NT2/D1 (cell line): ENCODE measurements at regions not wholly inside any gene's neighbourhood (a gene's known extent, or its start where the extent isn't known, plus 50 kb on each side); places are given as distances from the start of the nearest gene placed in this dataset.

Experiments used
- DNase-seq: peaks from one replicate; pipeline ENCODE4 v3.0.0-alpha.2; 2011; ENCODE audit warnings: low read depth, low spot score
- H3K27me3 ChIP-seq: 2 replicates; pipeline ENCODE4 v1.6.0; 2011; ENCODE audit warnings: mild to moderate bottlenecking; ENCODE audit not compliant: insufficient read length, insufficient read depth
- H3K36me3 ChIP-seq: 2 replicates; pipeline ENCODE4 v1.6.1; 2011; ENCODE audit warnings: mild to moderate bottlenecking, low read length, mixed read lengths; ENCODE audit not compliant: insufficient read depth, insufficient read length
- H3K4me1 ChIP-seq: 2 replicates; pipeline ENCODE4 v1.5.1; 2011; ENCODE audit not compliant: insufficient read depth, insufficient read length
- H3K4me3 ChIP-seq: 2 replicates; pipeline ENCODE4 v1.5.1; 2011; ENCODE audit warnings: low read depth; ENCODE audit not compliant: insufficient read length
- H3K9ac ChIP-seq: 2 replicates; pipeline ENCODE4 v1.6.0; 2011; ENCODE audit warnings: low read depth; ENCODE audit not compliant: insufficient read length
- H3K9me3 ChIP-seq: 2 replicates; pipeline ENCODE4 v1.5.1; 2011; ENCODE audit warnings: mild to moderate bottlenecking, low read length; ENCODE audit not compliant: insufficient read depth
- SUZ12 ChIP-seq: IDR thresholded peaks from 2 replicates; pipeline ENCODE4 v1.6.1; 2011; ENCODE audit not compliant: insufficient read length, insufficient read depth; ENCODE audit errors: extremely low read depth
- YY1 ChIP-seq: IDR thresholded peaks from 2 replicates; pipeline ENCODE4 v1.6.1; 2011; ENCODE audit not compliant: insufficient read length, insufficient read depth
- ZNF274 ChIP-seq: IDR thresholded peaks from 2 replicates; pipeline ENCODE4 v1.6.1; 2011; ENCODE audit warnings: mild to moderate bottlenecking, low read depth, low read length

- TF ChIP-seq ZNF274 (no peak), SUZ12 (no peak), YY1 (no peak)
- Histone ChIP-seq H3K9me3 (no peaks in the 10 kb centered on the region), H3K9ac (no peak overlapping the region), H3K27me3 (no peaks in the 10 kb centered on the region), H3K4me3 (no peak overlapping the region), H3K36me3 (no peaks in the 10 kb centered on the region), H3K4me1 (peaks cover 2% of the 10 kb centered on the region)
- no peak for DNase-seq
Measured at GRCh38 chr5:112642885-112643284, 94.8 kb upstream of the APC start.

GRCh38 chr5:112643339-112643971 lies 94.2 kb upstream of the APC start:
- no peak overlapping the region for H3K4me3 ChIP-seq
- H3K9me3 ChIP-seq, result no peaks in the 10 kb centered on the region
- H3K4me1 ChIP-seq, result peaks cover 2% of the 10 kb centered on the region
- no peaks in the 10 kb centered on the region for H3K27me3 ChIP-seq
- no peaks in the 10 kb centered on the region for H3K36me3 ChIP-seq
- no peak for DNase-seq
- TF ChIP-seq YY1 (no peak), SUZ12 (no peak), ZNF274 (no peak)
- H3K9ac ChIP-seq, result no peak overlapping the region

- no peak overlapping the region for H3K4me3 ChIP-seq
- H3K9me3 ChIP-seq, result no peaks in the 10 kb centered on the region
- no peaks in the 10 kb centered on the region for H3K36me3 ChIP-seq
- no peak for DNase-seq
- no peak overlapping the region for H3K9ac ChIP-seq
- peaks cover 2% of the 10 kb centered on the region for H3K4me1 ChIP-seq
- no peaks in the 10 kb centered on the region for H3K27me3 ChIP-seq
- no peak for TF ChIP-seq ZNF274
- no peak for TF ChIP-seq YY1
- TF ChIP-seq SUZ12, result no peak
Measured at GRCh38 chr5:112646139-112646936, 91.3 kb upstream of the APC start.

- Histone ChIP-seq H3K9me3 (no peaks in the 10 kb centered on the region), H3K9ac (no peak overlapping the region), H3K27me3 (no peaks in the 10 kb centered on the region), H3K4me3 (no peak overlapping the region), H3K36me3 (no peaks in the 10 kb centered on the region), H3K4me1 (peaks cover 2% of the 10 kb centered on the region)
- TF ChIP-seq SUZ12 (no peak), ZNF274 (no peak), YY1 (no peak)
- DNase-seq, result no peak
Measured at GRCh38 chr5:112647428-112647827, 90.3 kb upstream of the APC start.

GRCh38 chr5:112648264-112648663 lies 89.4 kb upstream of the APC start:
- Histone ChIP-seq H3K9ac (no peak overlapping the region), H3K4me3 (no peak overlapping the region), H3K27me3 (no peaks in the 10 kb centered on the region), H3K9me3 (no peaks in the 10 kb centered on the region), H3K36me3 (no peaks in the 10 kb centered on the region), H3K4me1 (peaks cover 2% of the 10 kb centered on the region)
- TF ChIP-seq SUZ12, result no peak
- no peak for DNase-seq

GRCh38 chr5:112649882-112650281 lies 87.8 kb upstream of the APC start:
- no peak for TF ChIP-seq ZNF274
- TF ChIP-seq SUZ12, result no peak
- TF ChIP-seq YY1, result no peak
- H3K27me3 ChIP-seq, result no peaks in the 10 kb centered on the region
- H3K9me3 ChIP-seq, result no peaks in the 10 kb centered on the region
- no peaks in the 10 kb centered on the region for H3K4me1 ChIP-seq
- no peaks in the 10 kb centered on the region for H3K36me3 ChIP-seq
- H3K9ac ChIP-seq, result no peak overlapping the region
- DNase-seq, result no peak
- H3K4me3 ChIP-seq, result no peak overlapping the region

GRCh38 chr5:112653638-112654205 lies 84.0 kb upstream of the APC start:
- Histone ChIP-seq H3K4me3 (no peak overlapping the region), H3K9me3 (no peaks in the 10 kb centered on the region), H3K4me1 (no peaks in the 10 kb centered on the region), H3K9ac (no peak overlapping the region), H3K36me3 (no peaks in the 10 kb centered on the region), H3K27me3 (no peaks in the 10 kb centered on the region)
- TF ChIP-seq ZNF274 (no peak), YY1 (no peak), SUZ12 (no peak)
- no peak for DNase-seq
